SK-N-MC (cell line): ENCODE measurements at regions not wholly inside any gene's neighbourhood (a gene's known extent, or its start where the extent isn't known, plus 50 kb on each side); places are given as distances from the start of the nearest gene placed in this dataset.

ENCODE experiments used
- EZH2 ChIP-seq: fragments of 200-600 bp; sonication (generic); IDR thresholded peaks from one replicate; pipeline ENCODE4 v1.6.1; 2017; ENCODE audit warnings: antibody characterized with exemption
- FOXP2 ChIP-seq: optimal IDR thresholded peaks from 2 replicates; pipeline ENCODE3; 2011; ENCODE audit warnings: mild to moderate bottlenecking, moderate library complexity; ENCODE audit not compliant: insufficient read depth; ENCODE audit errors: extremely low read length, control extremely low read depth
- POLR2AphosphoS5 ChIP-seq: IDR thresholded peaks from 2 replicates; pipeline ENCODE4 v1.6.1; 2012; ENCODE audit warnings: mild to moderate bottlenecking, low read depth, low read length, borderline replicate concordance

DNA sequence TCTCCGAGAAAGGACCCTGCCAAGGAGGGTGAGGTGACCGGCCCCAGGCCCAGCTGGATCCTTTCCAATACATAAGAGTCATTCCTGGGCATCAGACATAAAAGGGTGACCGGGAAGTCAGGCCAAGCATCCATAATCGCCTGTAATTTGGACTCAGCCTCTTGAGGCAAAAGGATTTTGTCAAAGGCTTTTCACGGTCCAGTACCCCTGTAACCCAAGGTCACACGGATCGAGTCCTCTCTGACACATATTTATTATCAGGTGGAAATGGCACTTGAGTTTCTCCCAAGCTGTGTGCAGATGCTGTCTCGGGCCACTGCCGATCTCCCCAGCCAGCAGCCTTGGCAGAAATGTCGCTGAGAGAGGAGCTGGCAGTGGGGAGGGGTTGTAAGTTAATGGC lies 556.5 kb downstream of the MN1 start:
- TF ChIP-seq POLR2AphosphoS5, result no peak
- no peak for TF ChIP-seq EZH2
- TF ChIP-seq FOXP2, result no peak
